Osteocyte (in vitro differentiated cells): ENCODE measurements at regions not wholly inside any gene's neighbourhood (a gene's known extent, or its start where the extent isn't known, plus 50 kb on each side); places are given as distances from the start of the nearest gene placed in this dataset.

Experiments
- DNase-seq: peaks from one replicate; pipeline ENCODE4 v3.0.0; 2021; ENCODE audit warnings: mixed read lengths; ENCODE audit not compliant: unreplicated experiment; ENCODE audit errors: extremely low spot score
- H3K27ac Mint-ChIP-seq: one replicate; pipeline ENCODE4 v1.8.0; 2021; ENCODE audit warnings: mild to moderate bottlenecking, mixed read lengths; ENCODE audit not compliant: unreplicated experiment
- H3K27me3 Mint-ChIP-seq: one replicate; pipeline ENCODE4 v1.8.0; 2021; ENCODE audit warnings: mixed read lengths; ENCODE audit not compliant: unreplicated experiment
- H3K36me3 Mint-ChIP-seq: one replicate; pipeline ENCODE4 v1.8.0; 2021; ENCODE audit warnings: mixed read lengths; ENCODE audit not compliant: unreplicated experiment
- H3K4me1 Mint-ChIP-seq: one replicate; pipeline ENCODE4 v1.8.0; 2021; ENCODE audit warnings: mixed read lengths; ENCODE audit not compliant: unreplicated experiment
- H3K4me3 Mint-ChIP-seq: one replicate; pipeline ENCODE4 v1.8.0; 2021; ENCODE audit warnings: mild to moderate bottlenecking, moderate library complexity, mixed read lengths; ENCODE audit not compliant: unreplicated experiment
- H3K9me3 Mint-ChIP-seq: one replicate; pipeline ENCODE4 v1.8.0; 2021; ENCODE audit warnings: mixed read lengths; ENCODE audit not compliant: unreplicated experiment
- TF ChIP-seq, protein P1 (sequence below): fragments of 200-600 bp; sonication (generic); IDR thresholded peaks from 2 replicates; pipeline ENCODE4 v1.5.0; 2021; ENCODE audit warnings: antibody characterized with exemption, mild to moderate bottlenecking, moderate library complexity

- H3K27ac Mint-ChIP-seq: no peak overlapping the region
- no peak overlapping the region for H3K4me3 Mint-ChIP-seq
- no peak for DNase-seq
- peaks cover 27% of the 10 kb centered on the region for H3K4me1 Mint-ChIP-seq
- H3K36me3 Mint-ChIP-seq: no peaks in the 10 kb centered on the region
- H3K9me3 Mint-ChIP-seq: peaks cover 9% of the 10 kb centered on the region
- TF ChIP-seq, protein P1, sequence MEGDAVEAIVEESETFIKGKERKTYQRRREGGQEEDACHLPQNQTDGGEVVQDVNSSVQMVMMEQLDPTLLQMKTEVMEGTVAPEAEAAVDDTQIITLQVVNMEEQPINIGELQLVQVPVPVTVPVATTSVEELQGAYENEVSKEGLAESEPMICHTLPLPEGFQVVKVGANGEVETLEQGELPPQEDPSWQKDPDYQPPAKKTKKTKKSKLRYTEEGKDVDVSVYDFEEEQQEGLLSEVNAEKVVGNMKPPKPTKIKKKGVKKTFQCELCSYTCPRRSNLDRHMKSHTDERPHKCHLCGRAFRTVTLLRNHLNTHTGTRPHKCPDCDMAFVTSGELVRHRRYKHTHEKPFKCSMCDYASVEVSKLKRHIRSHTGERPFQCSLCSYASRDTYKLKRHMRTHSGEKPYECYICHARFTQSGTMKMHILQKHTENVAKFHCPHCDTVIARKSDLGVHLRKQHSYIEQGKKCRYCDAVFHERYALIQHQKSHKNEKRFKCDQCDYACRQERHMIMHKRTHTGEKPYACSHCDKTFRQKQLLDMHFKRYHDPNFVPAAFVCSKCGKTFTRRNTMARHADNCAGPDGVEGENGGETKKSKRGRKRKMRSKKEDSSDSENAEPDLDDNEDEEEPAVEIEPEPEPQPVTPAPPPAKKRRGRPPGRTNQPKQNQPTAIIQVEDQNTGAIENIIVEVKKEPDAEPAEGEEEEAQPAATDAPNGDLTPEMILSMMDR: no peak
- H3K27me3 Mint-ChIP-seq: no peaks in the 10 kb centered on the region
Measured at GRCh38 chr2:157180359-157180758, 77.1 kb upstream of the GALNT5 start.

DNA sequence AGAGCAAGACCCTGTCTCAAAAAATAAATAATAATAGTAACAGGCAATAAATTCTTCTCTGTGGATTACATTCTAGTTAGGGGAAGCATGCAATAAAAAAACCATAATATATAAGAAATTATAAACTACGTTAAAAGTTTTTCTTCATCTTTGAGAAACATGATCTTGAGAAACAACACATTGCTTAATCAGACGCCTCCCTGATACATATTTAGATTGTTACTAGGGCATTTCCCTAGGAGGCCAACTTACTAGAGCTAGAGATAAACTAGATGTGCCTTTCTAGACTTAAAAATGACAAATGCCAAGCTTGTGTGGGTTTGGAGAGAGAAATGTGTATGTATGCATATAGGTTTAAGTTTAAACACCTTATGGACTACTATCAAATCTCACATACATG is 76.3 kb upstream of the GALNT5 start:
- DNase-seq: no peak
- no peaks in the 10 kb centered on the region for H3K27me3 Mint-ChIP-seq

GRCh38 chr2:157182204-157182709 is 75.2 kb upstream of the GALNT5 start:
- Mint-ChIP-seq H3K36me3 (no peaks in the 10 kb centered on the region), H3K27ac (peak overlapping the region; percentile 78), H3K9me3 (peaks cover 9% of the 10 kb centered on the region), H3K27me3 (no peaks in the 10 kb centered on the region), H3K4me1 (peaks cover 29% of the 10 kb centered on the region), H3K4me3 (no peak overlapping the region)
- TF ChIP-seq, protein P1: no peak
- no peak for DNase-seq

More for the DNA sequence above, 76.3 kb upstream of the GALNT5 start:
- Mint-ChIP-seq H3K27ac (no peak overlapping the region), H3K4me3 (no peak overlapping the region), H3K4me1 (peaks cover 29% of the 10 kb centered on the region), H3K36me3 (no peaks in the 10 kb centered on the region), H3K9me3 (peaks cover 9% of the 10 kb centered on the region)
- TF ChIP-seq, protein P1: no peak

- Mint-ChIP-seq H3K27me3 (no peaks in the 10 kb centered on the region), H3K36me3 (no peaks in the 10 kb centered on the region), H3K9me3 (peaks cover 9% of the 10 kb centered on the region), H3K4me3 (peak overlapping the region; percentile 26), H3K27ac (peak overlapping the region; percentile 78), H3K4me1 (peaks cover 29% of the 10 kb centered on the region)
- DNase-seq: no peak
- TF ChIP-seq, protein P1: no peak
Measured at GRCh38 chr2:157182834-157183396, 74.6 kb upstream of the GALNT5 start.

GRCh38 chr2:157184161-157184895 is 73.2 kb upstream of the GALNT5 start:
- TF ChIP-seq, protein P1: no peak
- Mint-ChIP-seq H3K4me3 (no peak overlapping the region), H3K27ac (peak overlapping the region; percentile 58), H3K9me3 (peaks cover 9% of the 10 kb centered on the region), H3K4me1 (peaks cover 29% of the 10 kb centered on the region), H3K27me3 (no peaks in the 10 kb centered on the region), H3K36me3 (no peaks in the 10 kb centered on the region)
- DNase-seq: no peak
